Right atrium auricular region (tissue), 2 donors: ENCODE measurements at regions not wholly inside any gene's neighbourhood (a gene's known extent, or its start where the extent isn't known, plus 50 kb on each side); places are given as distances from the start of the nearest gene placed in this dataset.
A peak's percentile ranks its signal among the peaks of the same experiment; 100 is the strongest.

ENCODE experiments used
- DNase-seq: peaks from one replicate; pipeline ENCODE4 v3.0.0-alpha.2; 2019; ENCODE audit warnings: low spot score
- H3K27ac ChIP-seq, 2 donors: fragments of 200-600 bp; sonication (generic); 1 replicate in 1 of 2; 2 replicates in 1 of 2; pipeline ENCODE4 v1.5.1; 2016 to 2019
- H3K27me3 ChIP-seq, 2 donors: fragments of 200-600 bp; sonication (generic); one replicate each; pipeline versions ENCODE4 v1.5.1 to v1.6.0; 2017 to 2019
- H3K36me3 ChIP-seq: fragments of 200-600 bp; sonication (generic); one replicate; pipeline ENCODE4 v1.5.1; 2016
- H3K4me1 ChIP-seq, 2 donors: fragments of 200-600 bp; sonication (generic); one replicate each; pipeline versions ENCODE4 v1.5.1 to v1.6.0; 2017 to 2019
- H3K4me3 ChIP-seq, 2 donors: fragments of 200-600 bp; sonication (generic); 1 replicate in 1 of 2; 2 replicates in 1 of 2; pipeline ENCODE4 v1.5.1; 2017 to 2019; ENCODE audit warnings: mild to moderate bottlenecking in 1 of 2, moderate library complexity in 1 of 2
- H3K9me3 ChIP-seq, 2 donors: fragments of 200-600 bp; sonication (generic); one replicate each; pipeline ENCODE4 v1.5.1; 2019
- CTCF ChIP-seq, 2 donors: fragments of 200-600 bp; sonication (generic); IDR thresholded peaks; one replicate each; pipeline ENCODE4 v1.5.1; 2019; ENCODE audit warnings: antibody characterized with exemption in 2 of 2

- no peak for TF ChIP-seq CTCF (IDR thresholded peaks at IDR 0.05)
- DNase-seq = no peak
- no peaks in the 10 kb centered on the region for H3K4me1 ChIP-seq
- H3K27ac ChIP-seq = no peak overlapping the region
- no peaks in the 10 kb centered on the region for H3K36me3 ChIP-seq
- H3K4me3 ChIP-seq = no peak overlapping the region
- H3K9me3 ChIP-seq = no peaks in the 10 kb centered on the region
- H3K27me3 ChIP-seq = no peaks in the 10 kb centered on the region
Measured at GRCh38 chr6:115796829-115797228, 263.9 kb downstream of the FRK start.

GRCh38 chr6:115796061-115796460 lies 264.6 kb downstream of the FRK start:
- Histone ChIP-seq H3K9me3 (no peaks in the 10 kb centered on the region), H3K4me3 (no peak overlapping the region), H3K4me1 (no peaks in the 10 kb centered on the region), H3K27me3 (no peaks in the 10 kb centered on the region), H3K36me3 (no peaks in the 10 kb centered on the region), H3K27ac (no peak overlapping the region)
- TF ChIP-seq CTCF (IDR thresholded peaks at IDR 0.05) = no peak
- no peak for DNase-seq

- Histone ChIP-seq H3K4me1 (no peaks in the 10 kb centered on the region), H3K27ac (no peak overlapping the region), H3K9me3 (no peaks in the 10 kb centered on the region), H3K27me3 (no peaks in the 10 kb centered on the region), H3K36me3 (no peaks in the 10 kb centered on the region), H3K4me3 (no peak overlapping the region)
- no peak for TF ChIP-seq CTCF (IDR thresholded peaks at IDR 0.05)
- peak; percentile 64 for DNase-seq
Measured at GRCh38 chr6:115783402-115784061, 277.2 kb downstream of the FRK start.

- no peaks in the 10 kb centered on the region for H3K4me1 ChIP-seq
- no peak for DNase-seq
- no peaks in the 10 kb centered on the region for H3K9me3 ChIP-seq
- no peak overlapping the region for H3K4me3 ChIP-seq
- H3K36me3 ChIP-seq = no peaks in the 10 kb centered on the region
- no peak overlapping the region for H3K27ac ChIP-seq
- no peak for TF ChIP-seq CTCF (IDR thresholded peaks at IDR 0.05)
- no peaks in the 10 kb centered on the region for H3K27me3 ChIP-seq
Measured at GRCh38 chr6:115782612-115783011, 278.1 kb downstream of the FRK start.

GRCh38 chr6:115773741-115774140 lies 286.9 kb downstream of the FRK start:
- no peaks in the 10 kb centered on the region for H3K27me3 ChIP-seq
- no peak overlapping the region for H3K4me3 ChIP-seq
- no peak overlapping the region for H3K27ac ChIP-seq
- no peaks in the 10 kb centered on the region for H3K4me1 ChIP-seq
- no peak for DNase-seq
- H3K36me3 ChIP-seq = no peaks in the 10 kb centered on the region
- TF ChIP-seq CTCF (IDR thresholded peaks at IDR 0.05) = no peak
- H3K9me3 ChIP-seq = no peaks in the 10 kb centered on the region

- Histone ChIP-seq H3K4me3 (no peak overlapping the region), H3K36me3 (no peaks in the 10 kb centered on the region), H3K4me1 (no peaks in the 10 kb centered on the region), H3K27ac (no peak overlapping the region), H3K27me3 (no peaks in the 10 kb centered on the region), H3K9me3 (no peaks in the 10 kb centered on the region)
- no peak for DNase-seq
- TF ChIP-seq CTCF (IDR thresholded peaks at IDR 0.05) = no peak
Measured at GRCh38 chr6:115770851-115771250, 289.8 kb downstream of the FRK start.
